Esophagus squamous epithelium (tissue), 5 donors: ENCODE measurements at regions not wholly inside any gene's neighbourhood (a gene's known extent, or its start where the extent isn't known, plus 50 kb on each side); places are given as distances from the start of the nearest gene placed in this dataset.
A peak's percentile ranks its signal among the peaks of the same experiment; 100 is the strongest.
"Not testable (repeated sequence)": the region's sequence is repeated elsewhere in the genome, so short reads cannot be mapped to it uniquely, and the experiment has no call there.

ENCODE experiments used
- DNase-seq: peaks from one replicate; lab custom pipeline; 2025; lab: John Stamatoyannopoulos, UW
- H3K27ac ChIP-seq, 4 donors: fragments of 200-600 bp; sonication (generic); one replicate each; pipeline ENCODE4 v1.5.1; 2016 to 2019; ENCODE audit warnings: mild to moderate bottlenecking in 1 of 4
- H3K27me3 ChIP-seq, 4 donors: fragments of 200-600 bp; sonication (generic); 1 replicate in 3 of 4; 2 replicates in 1 of 4; pipeline versions ENCODE4 v1.5.1 to v1.6.0; 2017 to 2021; ENCODE audit warnings: antibody characterized with exemption in 1 of 4
- H3K36me3 ChIP-seq, 3 donors: fragments of 200-600 bp; sonication (generic); one replicate each; pipeline ENCODE4 v1.5.1; 2016 to 2019
- H3K4me1 ChIP-seq, 3 donors: fragments of 200-600 bp; sonication (generic); one replicate each; pipeline ENCODE4 v1.5.1; 2017 to 2019
- H3K4me3 ChIP-seq, 4 donors: fragments of 200-600 bp; sonication (generic); 1 replicate in 3 of 4; 2 replicates in 1 of 4; pipeline ENCODE4 v1.5.1; 2016 to 2019; ENCODE audit warnings: mild to moderate bottlenecking in 2 of 4, moderate library complexity in 1 of 4
- H3K9me3 ChIP-seq, 3 donors: fragments of 200-600 bp; sonication (generic); one replicate each; pipeline ENCODE4 v1.5.1; 2016 to 2019
- POLR2A ChIP-seq, 4 donors: fragments of 450-650 bp; IDR thresholded peaks; one replicate each; pipeline ENCODE4 v1.6.1; 2017; ENCODE audit warnings: antibody characterized with exemption in 4 of 4, mild to moderate bottlenecking in 4 of 4, moderate library complexity in 3 of 4
- WGBS, 2 donors: methylation state at CpG; one replicate each; pipeline ENCODE4 v1.1.5; 2018; 5-methylcytosine and 5-hydroxymethylcytosine counted together
- intact Hi-C: fragments of 100-400 bp; cut with DNase I; formaldehyde crosslinking; loops from one replicate; pipeline ENCODE4 v1.15.0; 2022
- TF ChIP-seq, protein P1 (sequence below), 6 experiments: fragments of 450-650 bp in 4 of 6; fragments of 200-600 bp in 2 of 6; sonication (generic) in 2 of 6; IDR thresholded peaks; one replicate each; pipeline ENCODE4 v1.5.1; 2016 to 2019; ENCODE audit warnings: antibody characterized with exemption in 6 of 6, mild to moderate bottlenecking in 4 of 6, moderate library complexity in 4 of 6
- donor health status: DM: yes; HTN: yes; CAD: no.

DNA sequence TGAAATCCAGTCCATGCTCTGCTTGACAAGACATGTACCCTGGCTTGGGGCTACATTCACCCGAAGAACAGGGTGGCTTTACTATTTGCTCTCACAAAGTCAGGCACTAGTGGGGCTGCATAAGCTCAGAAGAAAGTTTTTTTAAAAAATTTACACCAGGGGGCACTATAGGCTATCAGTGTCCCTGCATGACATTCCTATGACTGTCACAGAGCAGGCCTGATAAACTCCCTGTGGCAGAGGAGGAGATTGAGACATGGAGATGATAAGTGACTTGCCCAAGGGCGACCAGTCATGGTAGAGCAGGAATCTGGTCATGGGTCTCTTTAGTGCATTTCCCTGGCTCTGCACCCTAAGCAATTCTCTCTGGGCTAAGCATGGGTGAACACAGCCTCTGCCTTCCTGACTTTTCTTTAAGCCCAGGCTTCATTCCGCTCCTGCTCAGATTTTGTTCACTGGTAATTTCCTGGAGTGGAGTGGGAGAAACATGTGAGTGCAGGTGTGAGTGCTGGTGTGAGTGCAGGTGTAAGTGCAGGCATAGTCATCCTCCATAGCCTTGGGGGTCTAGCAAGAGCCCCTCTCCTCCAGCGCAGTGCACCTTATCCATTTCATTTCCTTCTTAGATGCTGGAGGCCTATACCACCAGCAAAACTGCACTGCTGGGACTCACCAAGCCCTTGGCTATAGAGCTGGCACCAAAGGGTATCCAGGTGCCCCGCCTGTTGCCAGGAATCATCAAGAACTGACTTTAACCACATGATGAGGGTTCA, 91.6 kb downstream of the DHRS2 start:
- DNase-seq, result no peak
- intact Hi-C loops, result no loop called here
- Histone ChIP-seq H3K36me3 (no peaks in the 10 kb centered on the region), H3K9me3 (no peaks in the 10 kb centered on the region), H3K27me3 (peaks cover 0 to 4% (median 0%) of the 10 kb centered on the region in 4 donors), H3K4me1 (no peaks in the 10 kb centered on the region), H3K27ac (no peak overlapping the region), H3K4me3 (no peak overlapping the region)
- WGBS, 2 donors, result 75 to 77% methylated on average over 3 to 5 of the region's 5 CpGs
- TF ChIP-seq, protein P1, sequence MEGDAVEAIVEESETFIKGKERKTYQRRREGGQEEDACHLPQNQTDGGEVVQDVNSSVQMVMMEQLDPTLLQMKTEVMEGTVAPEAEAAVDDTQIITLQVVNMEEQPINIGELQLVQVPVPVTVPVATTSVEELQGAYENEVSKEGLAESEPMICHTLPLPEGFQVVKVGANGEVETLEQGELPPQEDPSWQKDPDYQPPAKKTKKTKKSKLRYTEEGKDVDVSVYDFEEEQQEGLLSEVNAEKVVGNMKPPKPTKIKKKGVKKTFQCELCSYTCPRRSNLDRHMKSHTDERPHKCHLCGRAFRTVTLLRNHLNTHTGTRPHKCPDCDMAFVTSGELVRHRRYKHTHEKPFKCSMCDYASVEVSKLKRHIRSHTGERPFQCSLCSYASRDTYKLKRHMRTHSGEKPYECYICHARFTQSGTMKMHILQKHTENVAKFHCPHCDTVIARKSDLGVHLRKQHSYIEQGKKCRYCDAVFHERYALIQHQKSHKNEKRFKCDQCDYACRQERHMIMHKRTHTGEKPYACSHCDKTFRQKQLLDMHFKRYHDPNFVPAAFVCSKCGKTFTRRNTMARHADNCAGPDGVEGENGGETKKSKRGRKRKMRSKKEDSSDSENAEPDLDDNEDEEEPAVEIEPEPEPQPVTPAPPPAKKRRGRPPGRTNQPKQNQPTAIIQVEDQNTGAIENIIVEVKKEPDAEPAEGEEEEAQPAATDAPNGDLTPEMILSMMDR (IDR thresholded peaks at IDR 0.05), result peak in 2 of 6 experiments; percentile 22 to 46
- no peak for TF ChIP-seq POLR2A (IDR thresholded peaks at IDR 0.05)

DNA sequence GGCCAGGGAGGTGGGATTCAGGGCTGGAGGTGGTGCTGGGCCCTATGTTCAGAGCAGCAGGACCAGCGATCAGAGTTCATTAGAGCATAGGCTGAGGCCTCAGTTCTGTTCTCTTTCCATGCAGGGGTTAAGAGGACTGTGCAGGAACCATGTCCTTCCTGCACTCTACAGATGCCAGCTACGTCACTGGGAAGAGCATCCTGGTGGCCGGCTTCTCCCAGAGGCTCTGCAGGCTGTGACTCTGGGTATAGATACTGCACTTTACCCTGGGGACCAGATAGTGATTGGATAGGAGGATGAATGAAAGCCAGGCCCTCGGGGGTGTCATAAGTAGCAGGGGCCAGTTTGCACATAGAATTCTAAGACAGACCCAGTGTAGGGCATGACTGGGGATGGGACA, 92.6 kb downstream of the DHRS2 start:
- H3K36me3 ChIP-seq, result no peaks in the 10 kb centered on the region
- no peak overlapping the region for H3K27ac ChIP-seq
- H3K4me3 ChIP-seq, result no peak overlapping the region
- H3K4me1 ChIP-seq, result no peaks in the 10 kb centered on the region
- no peaks in the 10 kb centered on the region for H3K9me3 ChIP-seq
- WGBS, 2 donors, result 0 to 49% methylated on average over 1 to 4 of the region's 4 CpGs
- peaks cover 0 to 8% (median 0%) of the 10 kb centered on the region in 4 donors for H3K27me3 ChIP-seq
- TF ChIP-seq, protein P1 (IDR thresholded peaks at IDR 0.05), result no peak
- no peak for TF ChIP-seq POLR2A (IDR thresholded peaks at IDR 0.05)
- DNase-seq, result no peak
- intact Hi-C loops, result no loop called here

DNA sequence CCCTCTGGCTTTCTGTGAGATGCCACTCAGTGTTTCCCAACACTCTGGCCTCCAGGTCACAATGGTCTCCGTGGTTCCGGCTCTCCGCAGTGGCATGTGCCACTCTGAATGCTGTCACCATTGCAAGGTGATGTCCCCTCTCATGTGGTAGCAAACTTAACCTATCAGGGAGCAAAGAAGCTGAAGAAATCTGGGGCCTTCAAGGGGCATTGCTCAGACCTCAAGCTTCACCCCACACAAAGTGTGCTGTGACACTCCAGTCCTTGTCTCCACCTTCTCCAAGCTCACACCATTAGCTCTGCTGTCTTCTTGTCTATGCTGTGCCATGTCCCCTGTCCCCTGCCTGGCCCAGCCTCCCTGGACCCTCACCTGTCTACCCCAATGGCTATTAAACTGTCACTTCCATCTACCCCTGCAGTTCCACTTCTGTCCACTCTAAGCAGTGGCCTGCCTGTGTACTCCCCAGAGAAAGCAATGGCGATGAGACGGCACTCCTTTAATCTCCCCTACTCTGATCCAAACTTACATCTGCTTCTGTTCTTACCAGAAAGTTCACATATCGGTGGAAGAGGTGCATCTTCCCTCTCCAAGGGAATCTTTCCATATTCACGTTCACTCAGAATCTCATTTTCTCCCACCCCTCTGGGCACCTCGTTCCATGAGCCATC, 93.7 kb downstream of the DHRS2 start:
- TF ChIP-seq, protein P1 (IDR thresholded peaks at IDR 0.05), result no peak
- no peak for TF ChIP-seq POLR2A (IDR thresholded peaks at IDR 0.05)
- DNase-seq, result no peak
- Histone ChIP-seq H3K9me3 (no peaks in the 10 kb centered on the region), H3K27ac (no peak overlapping the region), H3K4me3 (no peak overlapping the region), H3K27me3 (peaks cover 0 to 11% (median 0%) of the 10 kb centered on the region in 4 donors), H3K4me1 (no peaks in the 10 kb centered on the region), H3K36me3 (no peaks in the 10 kb centered on the region)
- WGBS, 2 donors, result 72 to 80% methylated on average over 8 of the region's 8 CpGs
- intact Hi-C loops, result no loop called here

DNA sequence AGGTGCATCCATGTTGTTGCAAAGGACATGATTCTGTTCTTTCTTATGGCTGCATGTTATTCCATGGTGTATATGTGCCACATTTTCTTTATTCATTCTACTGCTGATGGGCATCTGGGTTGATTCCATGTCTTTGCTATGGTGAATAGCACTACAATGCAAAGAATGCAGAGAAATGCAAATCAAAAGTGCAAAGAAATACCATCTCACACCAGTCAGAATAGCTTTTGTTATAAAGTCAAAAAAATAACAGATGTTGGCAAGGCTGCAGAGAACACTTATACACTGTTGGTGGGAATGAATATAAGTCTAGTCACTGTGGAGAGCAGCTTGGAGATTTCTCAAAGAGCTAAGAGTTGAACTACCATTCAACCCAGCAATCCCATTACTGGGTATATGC, 99.2 kb downstream of the DHRS2 start:
- H3K36me3 ChIP-seq, result no peaks in the 10 kb centered on the region
- TF ChIP-seq, protein P1 (IDR thresholded peaks at IDR 0.05), result no peak
- TF ChIP-seq POLR2A (IDR thresholded peaks at IDR 0.05), result no peak
- intact Hi-C loops, result no loop called here
- no peaks in the 10 kb centered on the region for H3K9me3 ChIP-seq
- peaks cover 0 to 11% (median 0%) of the 10 kb centered on the region in 4 donors for H3K27me3 ChIP-seq
- no peaks in the 10 kb centered on the region for H3K4me1 ChIP-seq
- no peak overlapping the region for H3K27ac ChIP-seq
- no peak overlapping the region for H3K4me3 ChIP-seq
- DNase-seq, result no peak

DNA sequence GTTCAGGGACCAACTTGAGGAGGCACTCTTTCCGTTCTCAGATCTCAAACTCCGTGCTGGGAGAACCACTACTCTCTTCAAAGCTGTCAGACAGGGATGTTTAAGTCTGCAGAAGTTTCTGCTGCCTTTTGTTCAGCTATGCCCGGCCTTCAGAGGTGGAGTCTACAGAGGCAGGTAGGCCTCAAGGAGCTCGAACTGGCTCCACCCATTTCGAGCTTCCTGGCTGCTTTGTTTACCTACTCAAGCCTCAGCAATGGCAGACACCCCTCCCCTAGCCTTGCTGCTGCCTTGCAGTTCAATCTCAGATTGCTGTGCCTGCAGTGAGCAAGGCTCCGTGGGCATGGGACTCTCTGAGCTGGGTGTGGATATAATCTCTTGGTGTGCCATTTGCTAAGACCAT, 108.2 kb downstream of the DHRS2 start:
- H3K9me3 ChIP-seq, H3K27me3 ChIP-seq, H3K4me1 ChIP-seq, H3K36me3 ChIP-seq, DNase-seq, H3K27ac ChIP-seq, intact Hi-C loops, H3K4me3 ChIP-seq: not testable (repeated sequence)
- 26 to 41% methylated on average over 2 to 6 of the region's 6 CpGs for WGBS, 2 donors
